Panc1 (cell line): ENCODE measurements at regions not wholly inside any gene's neighbourhood (a gene's known extent, or its start where the extent isn't known, plus 50 kb on each side); places are given as distances from the start of the nearest gene placed in this dataset.
"Not testable (repeated sequence)": the region's sequence is repeated elsewhere in the genome, so short reads cannot be mapped to it uniquely, and the experiment has no call there.

ENCODE experiments used
- ATAC-seq: fragments of 200-7000 bp; cut with Tn5 transposase; 2 replicates; pipeline ENCODE4 v1.9.1; 2020; ENCODE audit warnings: mild to moderate bottlenecking, moderate library complexity
- BruUV-seq: library from RNA; stranded (reverse); fragments of 400-500 nt; replicated peaks from 2 replicates; lab custom pipeline; 2021; lab: Mats Ljungman, UMichigan
- CTCF ChIA-PET: fragments of 300-600 bp; sonication (Branson Sonifier 250); formaldehyde crosslinking; loops from one replicate; lab custom pipeline; 2022; ENCODE audit warnings: antibody characterized with exemption; lab: Charles Lee
- POLR2A ChIA-PET: fragments of 300-600 bp; sonication (Branson Sonifier 250); formaldehyde crosslinking; loops from one replicate; lab custom pipeline; 2022; ENCODE audit warnings: antibody characterized with exemption; lab: Charles Lee
- DNase-seq: peaks from one replicate; pipeline ENCODE4 v3.0.0-alpha.2; 2010; ENCODE audit warnings: low read depth, low spot score
- H3K27ac ChIP-seq: 2 replicates; pipeline ENCODE4 v1.5.1; 2011; ENCODE audit warnings: mild to moderate bottlenecking, low read length, inconsistent platforms
- H3K27me3 ChIP-seq: fragments of 200-500 bp; sonication (Bioruptor generic); 2 replicates; pipeline ENCODE4 v1.6.0; 2014; ENCODE audit warnings: low read length, inconsistent platforms; ENCODE audit not compliant: control insufficient read depth, insufficient read depth
- H3K36me3 ChIP-seq: fragments of 200-500 bp; sonication (Bioruptor generic); 2 replicates; pipeline ENCODE4 v1.5.1; 2014; ENCODE audit warnings: inconsistent platforms, mild to moderate bottlenecking, low read length, moderate library complexity; ENCODE audit not compliant: control insufficient read depth, insufficient read depth
- H3K4me1 ChIP-seq: 2 replicates; pipeline ENCODE4 v1.5.1; 2011; ENCODE audit warnings: inconsistent platforms, mild to moderate bottlenecking, low read length, moderate library complexity; ENCODE audit not compliant: control insufficient read depth, insufficient read depth
- H3K4me3 ChIP-seq, 2 experiments: 2 replicates each; pipeline ENCODE4 v1.5.1; 2011 to 2012; ENCODE audit warnings: low read depth in 2 of 2, low read length in 2 of 2, mild to moderate bottlenecking in 2 of 2, inconsistent platforms in 1 of 2, moderate library complexity in 1 of 2
- H3K9me3 ChIP-seq: fragments of 200-500 bp; sonication (Bioruptor generic); 2 replicates; pipeline ENCODE4 v1.5.1; 2014; ENCODE audit warnings: low read depth, mild to moderate bottlenecking, inconsistent platforms, low read length, moderate library complexity; ENCODE audit not compliant: control insufficient read depth, insufficient read depth
- CTCF ChIP-seq: fragments of 450-650 bp; IDR thresholded peaks from 2 replicates; pipeline ENCODE4 v1.5.1; 2017; ENCODE audit warnings: mild to moderate bottlenecking
- POLR2AphosphoS5 ChIP-seq: IDR thresholded peaks from 2 replicates; pipeline ENCODE4 v1.6.1; 2012; ENCODE audit warnings: mild to moderate bottlenecking, low read depth, low read length, moderate library complexity
- SIN3A ChIP-seq: IDR thresholded peaks from 2 replicates; pipeline ENCODE4 v1.6.1; 2012; ENCODE audit warnings: low read depth, mild to moderate bottlenecking, low read length, moderate library complexity, borderline replicate concordance; ENCODE audit not compliant: insufficient read depth
- TCF7L2 ChIP-seq: IDR thresholded peaks from 2 replicates; pipeline ENCODE4 v1.6.1; 2011; ENCODE audit warnings: mild to moderate bottlenecking, low read depth, low read length, inconsistent platforms
- in situ Hi-C: cut with HindIII; loops from 2 replicates; pipeline ENCODE4 v1.10.0; 2016; ENCODE audit warnings: low sequenced_read_pairs, low pct_unique_long_range_greater_than_20kb
- intact Hi-C: fragments of 100-400 bp; cut with micrococcal nuclease; formaldehyde crosslinking; loops from one replicate; pipeline ENCODE4 v1.10.0; 2022; ENCODE audit not compliant: unreplicated experiment
- TF ChIP-seq, protein P1 (sequence below), 2 experiments: IDR thresholded peaks; 2 replicates each; pipeline ENCODE4 v1.6.1; 2011 to 2012; ENCODE audit warnings: low read depth in 2 of 2, control low read depth in 1 of 2, low read length in 1 of 2, mild to moderate bottlenecking in 1 of 2, moderate library complexity in 1 of 2; ENCODE audit not compliant: insufficient read depth in 1 of 2

DNA sequence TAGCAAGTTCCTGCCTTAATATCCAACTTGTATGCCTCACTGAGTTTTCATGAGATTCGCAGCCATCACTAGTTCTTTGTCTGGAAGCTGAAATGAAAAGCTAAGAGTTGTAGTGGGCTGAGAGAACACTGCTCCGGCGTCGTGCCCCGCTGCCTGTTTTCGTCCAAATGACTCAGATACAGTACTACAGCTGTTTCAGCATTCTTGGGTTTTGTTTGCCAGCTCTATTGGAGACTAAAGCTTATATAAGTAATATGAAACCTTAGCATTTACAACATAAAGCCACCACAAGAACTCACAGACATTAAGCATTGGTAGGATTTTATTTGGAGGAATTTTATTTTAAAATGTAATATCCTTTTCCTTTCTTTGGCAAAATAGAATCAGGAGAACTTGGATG, 299.7 kb downstream of the DLEU7 start:
- Histone ChIP-seq H3K36me3 (no peaks in the 10 kb centered on the region), H3K4me3 (no peak overlapping the region), H3K27me3 (no peaks in the 10 kb centered on the region), H3K4me1 (no peaks in the 10 kb centered on the region), H3K9me3 (no peaks in the 10 kb centered on the region), H3K27ac (no peak overlapping the region)
- CTCF ChIA-PET, result no interaction called here
- in situ Hi-C loops (no loop called here), intact Hi-C loops (no loop called here)
- no peak for ATAC-seq
- BruUV-seq, result no TSS peak
- TF ChIP-seq TCF7L2, result no peak
- no peak for TF ChIP-seq SIN3A
- no peak for TF ChIP-seq CTCF
- TF ChIP-seq, protein P1, sequence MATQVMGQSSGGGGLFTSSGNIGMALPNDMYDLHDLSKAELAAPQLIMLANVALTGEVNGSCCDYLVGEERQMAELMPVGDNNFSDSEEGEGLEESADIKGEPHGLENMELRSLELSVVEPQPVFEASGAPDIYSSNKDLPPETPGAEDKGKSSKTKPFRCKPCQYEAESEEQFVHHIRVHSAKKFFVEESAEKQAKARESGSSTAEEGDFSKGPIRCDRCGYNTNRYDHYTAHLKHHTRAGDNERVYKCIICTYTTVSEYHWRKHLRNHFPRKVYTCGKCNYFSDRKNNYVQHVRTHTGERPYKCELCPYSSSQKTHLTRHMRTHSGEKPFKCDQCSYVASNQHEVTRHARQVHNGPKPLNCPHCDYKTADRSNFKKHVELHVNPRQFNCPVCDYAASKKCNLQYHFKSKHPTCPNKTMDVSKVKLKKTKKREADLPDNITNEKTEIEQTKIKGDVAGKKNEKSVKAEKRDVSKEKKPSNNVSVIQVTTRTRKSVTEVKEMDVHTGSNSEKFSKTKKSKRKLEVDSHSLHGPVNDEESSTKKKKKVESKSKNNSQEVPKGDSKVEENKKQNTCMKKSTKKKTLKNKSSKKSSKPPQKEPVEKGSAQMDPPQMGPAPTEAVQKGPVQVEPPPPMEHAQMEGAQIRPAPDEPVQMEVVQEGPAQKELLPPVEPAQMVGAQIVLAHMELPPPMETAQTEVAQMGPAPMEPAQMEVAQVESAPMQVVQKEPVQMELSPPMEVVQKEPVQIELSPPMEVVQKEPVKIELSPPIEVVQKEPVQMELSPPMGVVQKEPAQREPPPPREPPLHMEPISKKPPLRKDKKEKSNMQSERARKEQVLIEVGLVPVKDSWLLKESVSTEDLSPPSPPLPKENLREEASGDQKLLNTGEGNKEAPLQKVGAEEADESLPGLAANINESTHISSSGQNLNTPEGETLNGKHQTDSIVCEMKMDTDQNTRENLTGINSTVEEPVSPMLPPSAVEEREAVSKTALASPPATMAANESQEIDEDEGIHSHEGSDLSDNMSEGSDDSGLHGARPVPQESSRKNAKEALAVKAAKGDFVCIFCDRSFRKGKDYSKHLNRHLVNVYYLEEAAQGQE (IDR thresholded peaks at IDR 0.05; ENCODE audit: insufficient read depth in 1 of 2, low read depth in 2 of 2, low read length in 1 of 2), result no peak
- TF ChIP-seq POLR2AphosphoS5, result no peak
- DNase-seq, result no peak
- POLR2A ChIA-PET, result no interaction called here

DNA sequence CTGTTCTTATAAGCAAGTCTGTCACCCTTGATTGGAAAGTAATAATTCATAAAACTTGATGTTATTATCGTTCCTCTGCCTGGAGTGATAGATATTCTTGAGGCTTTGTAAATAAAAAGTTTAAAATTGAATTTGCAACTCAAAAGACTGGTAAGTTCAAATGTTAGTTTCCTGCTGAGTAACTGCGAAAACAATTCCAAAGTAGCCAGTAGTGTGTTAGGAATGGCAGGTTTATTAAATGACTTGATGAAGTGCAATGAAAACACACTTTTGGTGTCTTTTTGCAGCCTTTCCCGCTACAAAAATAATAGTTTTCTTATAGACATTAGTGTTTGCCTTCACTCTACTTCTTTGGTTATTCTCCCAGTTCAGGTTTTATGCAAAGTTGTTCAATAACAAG, 299.3 kb downstream of the DLEU7 start:
- in situ Hi-C loops (no loop called here), intact Hi-C loops (no loop called here)
- Histone ChIP-seq H3K4me1 (no peaks in the 10 kb centered on the region), H3K27ac (no peak overlapping the region), H3K27me3 (no peaks in the 10 kb centered on the region), H3K4me3 (no peak overlapping the region), H3K9me3 (no peaks in the 10 kb centered on the region), H3K36me3 (no peaks in the 10 kb centered on the region)
- no peak for ATAC-seq
- no peak for DNase-seq
- ChIA-PET POLR2A (no interaction called here), CTCF (no interaction called here)
- BruUV-seq, result no TSS peak
- TF ChIP-seq, protein P1 (IDR thresholded peaks at IDR 0.05; ENCODE audit: insufficient read depth in 1 of 2, low read depth in 2 of 2, low read length in 1 of 2), result no peak
- no peak for TF ChIP-seq POLR2AphosphoS5
- no peak for TF ChIP-seq CTCF
- no peak for TF ChIP-seq SIN3A
- TF ChIP-seq TCF7L2, result no peak

GRCh38 chr13:50547175-50547574, 296.3 kb downstream of the DLEU7 start:
- H3K9me3 ChIP-seq, CTCF ChIA-PET, BruUV-seq, POLR2A ChIA-PET, intact Hi-C loops, H3K27ac ChIP-seq, DNase-seq, in situ Hi-C loops, H3K4me1 ChIP-seq, H3K4me3 ChIP-seq, H3K36me3 ChIP-seq, H3K27me3 ChIP-seq, ATAC-seq: not testable (repeated sequence)
